GM12878 (cell line): ENCODE measurements at regions not wholly inside any gene's neighbourhood (a gene's known extent, or its start where the extent isn't known, plus 50 kb on each side); places are given as distances from the start of the nearest gene placed in this dataset.

Experiments
- ATAC-seq: fragments of 200-7000 bp; cut with Tn5 transposase; 3 replicates; pipeline ENCODE4 v1.9.1; 2020; ENCODE audit warnings: mild to moderate bottlenecking, moderate library complexity
- BruUV-seq: library from RNA; stranded (reverse); fragments of 400-500 nt; replicated peaks from 2 replicates; lab custom pipeline; 2021; lab: Mats Ljungman, UMichigan
- CTCF ChIA-PET: fragments of 300-600 bp; sonication (Branson Sonifier 250); formaldehyde crosslinking; extraction: SDS; loops from one replicate; lab custom pipeline; 2021; ENCODE audit warnings: inconsistent platforms; lab: Yijun Ruan, JAX
- POLR2A ChIA-PET: fragments of 350-600 bp; formaldehyde crosslinking; extraction: SDS; loops from one replicate; lab custom pipeline; 2021; ENCODE audit warnings: inconsistent platforms; lab: Charles Lee
- RAD21 ChIA-PET: fragments of 300-600 bp; sonication (Branson Sonifier 250); formaldehyde crosslinking; loops from one replicate; lab custom pipeline; 2023; ENCODE audit warnings: antibody characterized with exemption; ENCODE audit not compliant: unreplicated experiment; lab: Charles Lee
- SMC1A ChIA-PET: fragments of 300-600 bp; sonication (Branson Sonifier 250); formaldehyde crosslinking; loops from one replicate; lab custom pipeline; 2023; ENCODE audit not compliant: unreplicated experiment, uncharacterized antibody; lab: Charles Lee
- DNase-seq: peaks from one replicate; pipeline ENCODE4 v3.0.0-alpha.2; 2011; ENCODE audit warnings: low read depth, low spot score
- FAIRE-seq: peaks from 3 replicates; lab custom pipeline; 2011; peaks lifted over from hg19 to GRCh38; lab: Jason Lieb, UNC
- H2AFZ ChIP-seq: 2 replicates; pipeline ENCODE4 v1.6.0; 2011; ENCODE audit warnings: low read depth, low read length, control low read depth; ENCODE audit not compliant: control insufficient read depth
- H3K27ac ChIP-seq: 2 replicates; pipeline ENCODE4 v1.5.1; 2011; ENCODE audit warnings: control low read depth; ENCODE audit not compliant: control insufficient read depth, insufficient read depth
- H3K27me3 ChIP-seq, 2 experiments: replicated peaks in 1 of 2; 2 replicates each; pipeline versions ENCODE4 v1.6.0 to v1.6.1; 2011; ENCODE audit warnings: low read length in 1 of 2; ENCODE audit not compliant: control insufficient read depth in 2 of 2, insufficient read depth in 2 of 2
- H3K36me3 ChIP-seq, 2 experiments: 2 replicates each; pipeline ENCODE4 v1.5.1; 2011; ENCODE audit warnings: low read length in 1 of 2; ENCODE audit not compliant: control insufficient read depth in 2 of 2, insufficient read depth in 2 of 2
- H3K4me1 ChIP-seq: 2 replicates; pipeline ENCODE4 v1.6.1; 2011; ENCODE audit warnings: mild to moderate bottlenecking, low read length, moderate library complexity, mixed read lengths; ENCODE audit not compliant: control insufficient read depth, insufficient read depth
- H3K4me2 ChIP-seq: 2 replicates; pipeline ENCODE4 v1.6.0; 2011; ENCODE audit warnings: control low read depth; ENCODE audit not compliant: control insufficient read depth, insufficient read depth
- H3K4me3 ChIP-seq: fragments of 200-600 bp; sonication (generic); 2 replicates; pipeline ENCODE4 v1.5.1; 2016
- H3K79me2 ChIP-seq: 2 replicates; pipeline ENCODE4 v1.6.0; 2011; ENCODE audit warnings: low read length; ENCODE audit not compliant: control insufficient read depth, insufficient read depth
- H3K9ac ChIP-seq: 2 replicates; pipeline ENCODE4 v1.8.0; 2011; ENCODE audit warnings: low read length, control low read depth, mixed read lengths; ENCODE audit not compliant: control insufficient read depth, insufficient read depth
- H3K9me3 ChIP-seq: replicated peaks from 3 replicates; pipeline ENCODE4 v1.5.1; 2011; ENCODE audit warnings: mild to moderate bottlenecking, low read length; ENCODE audit not compliant: control insufficient read depth, insufficient read depth
- H4K20me1 ChIP-seq: 2 replicates; pipeline ENCODE4 v1.6.0; 2011; ENCODE audit not compliant: control insufficient read depth, insufficient read depth
- BACH1 ChIP-seq: fragments of 450-650 bp; IDR thresholded peaks from 2 replicates; pipeline ENCODE4 v1.6.1; 2017; ENCODE audit warnings: mild to moderate bottlenecking, borderline replicate concordance
- E2F8 ChIP-seq: fragments of 450-650 bp; IDR thresholded peaks from 2 replicates; pipeline ENCODE4 v1.6.1; 2018; ENCODE audit warnings: mild to moderate bottlenecking, low read depth, moderate library complexity; ENCODE audit not compliant: partially characterized antibody
- GATAD2B ChIP-seq: fragments of 450-650 bp; conservative IDR thresholded peaks from 2 replicates; pipeline ENCODE4 v1.6.1; 2017; ENCODE audit warnings: low read depth, mild to moderate bottlenecking, moderate library complexity
- HDAC6 ChIP-seq: fragments of 200-600 bp; sonication (generic); IDR thresholded peaks from one replicate; pipeline ENCODE4 v1.8.0; 2017; ENCODE audit warnings: antibody characterized with exemption; ENCODE audit not compliant: unreplicated experiment
- JUNB ChIP-seq: IDR thresholded peaks from 2 replicates; pipeline ENCODE4 v1.6.1; 2016; ENCODE audit warnings: antibody characterized with exemption, mild to moderate bottlenecking
- NBN ChIP-seq: fragments of 450-650 bp; IDR thresholded peaks from 2 replicates; pipeline ENCODE4 v1.6.1; 2016
- POU2F2 ChIP-seq: IDR thresholded peaks from 3 replicates; pipeline ENCODE4 v1.6.1; 2011; ENCODE audit warnings: low read depth, mild to moderate bottlenecking, low read length, borderline replicate concordance
- RELA ChIP-seq: fragments of 450-650 bp; IDR thresholded peaks from 2 replicates; pipeline ENCODE4 v1.8.0; 2014; ENCODE audit warnings: borderline replicate concordance; ENCODE audit not compliant: partially characterized antibody
- SMARCA5 ChIP-seq: fragments of 450-650 bp; IDR thresholded peaks from 2 replicates; pipeline ENCODE4 v1.6.1; 2017; ENCODE audit warnings: mild to moderate bottlenecking
- SREBF1 ChIP-seq: IDR thresholded peaks from 2 replicates; pipeline ENCODE4 v1.6.1; 2012; ENCODE audit warnings: mild to moderate bottlenecking, low read length
- WGBS: methylation state at CpG from one replicate; pipeline ENCODE4 v1.1.6; 2016; ENCODE audit warnings: low lambda C conversion rate; ENCODE audit not compliant: insufficient replicate concordance, insufficient coverage; ENCODE audit errors: missing lambda C conversion rate; 5-methylcytosine and 5-hydroxymethylcytosine counted together
- in situ Hi-C: fragments of 300-500 bp; cut with MboI; formaldehyde crosslinking; loops from 9 replicates; pipeline ENCODE4 v1.14.3; 2018; ENCODE audit warnings: mixed read lengths
- intact Hi-C: fragments of 100-400 bp; cut with micrococcal nuclease; formaldehyde crosslinking; loops from one replicate; pipeline ENCODE4 v1.14.2; 2022; ENCODE audit not compliant: unreplicated experiment
- TF ChIP-seq, protein P1 (sequence below): IDR thresholded peaks from 2 replicates; pipeline ENCODE4 v1.6.1; 2011; ENCODE audit warnings: borderline replicate concordance, low read depth, mild to moderate bottlenecking, moderate library complexity, mixed read lengths, low read length; ENCODE audit not compliant: insufficient read depth; ENCODE audit errors: extremely low read length
- TF ChIP-seq, protein P2 (sequence below): fragments of 450-650 bp; IDR thresholded peaks from 2 replicates; pipeline ENCODE4 v1.6.1; 2017; ENCODE audit warnings: mild to moderate bottlenecking, moderate library complexity

DNA sequence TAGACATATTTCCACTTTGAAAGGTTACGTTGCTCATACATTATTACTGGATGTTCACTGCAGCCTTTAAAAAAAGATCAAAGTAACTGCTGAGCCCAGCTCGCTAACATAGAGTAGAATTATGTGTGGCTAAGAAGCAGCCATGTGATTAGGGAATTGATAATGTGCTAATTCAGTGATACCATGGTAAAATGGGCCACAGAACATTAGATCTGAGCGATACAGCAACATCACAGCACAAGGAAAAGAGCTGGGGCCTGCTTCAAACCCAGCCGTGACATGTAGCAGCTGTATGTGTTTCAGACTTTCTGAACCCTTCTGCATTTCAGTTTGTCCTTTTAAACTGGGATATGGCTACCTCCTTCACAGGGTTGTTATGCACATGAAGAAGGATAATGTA is 92.3 kb upstream of the LMNTD1 start:
- intact Hi-C loops: no loop called here
- Histone ChIP-seq H2AFZ (no peak overlapping the region), H3K36me3 (no peaks in the 10 kb centered on the region), H3K79me2 (no peaks in the 10 kb centered on the region), H3K27ac (no peak overlapping the region), H3K4me3 (no peak overlapping the region), H3K9ac (no peak overlapping the region), H3K9me3 (no peaks in the 10 kb centered on the region), H3K27me3 (no peaks in the 10 kb centered on the region), H4K20me1 (no peaks in the 10 kb centered on the region), H3K4me2 (no peak overlapping the region), H3K4me1 (no peaks in the 10 kb centered on the region)
- FAIRE-seq: no peak
- in situ Hi-C loops: no loop called here
- TF ChIP-seq RELA (no peak), SREBF1 (no peak), HDAC6 (no peak), POU2F2 (no peak), E2F8 (no peak), SMARCA5 (no peak), GATAD2B (no peak), BACH1 (no peak), JUNB (no peak), NBN (no peak)
- TF ChIP-seq, protein P1, sequence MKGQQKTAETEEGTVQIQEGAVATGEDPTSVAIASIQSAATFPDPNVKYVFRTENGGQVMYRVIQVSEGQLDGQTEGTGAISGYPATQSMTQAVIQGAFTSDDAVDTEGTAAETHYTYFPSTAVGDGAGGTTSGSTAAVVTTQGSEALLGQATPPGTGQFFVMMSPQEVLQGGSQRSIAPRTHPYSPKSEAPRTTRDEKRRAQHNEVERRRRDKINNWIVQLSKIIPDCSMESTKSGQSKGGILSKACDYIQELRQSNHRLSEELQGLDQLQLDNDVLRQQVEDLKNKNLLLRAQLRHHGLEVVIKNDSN: no peak
- TF ChIP-seq, protein P2, sequence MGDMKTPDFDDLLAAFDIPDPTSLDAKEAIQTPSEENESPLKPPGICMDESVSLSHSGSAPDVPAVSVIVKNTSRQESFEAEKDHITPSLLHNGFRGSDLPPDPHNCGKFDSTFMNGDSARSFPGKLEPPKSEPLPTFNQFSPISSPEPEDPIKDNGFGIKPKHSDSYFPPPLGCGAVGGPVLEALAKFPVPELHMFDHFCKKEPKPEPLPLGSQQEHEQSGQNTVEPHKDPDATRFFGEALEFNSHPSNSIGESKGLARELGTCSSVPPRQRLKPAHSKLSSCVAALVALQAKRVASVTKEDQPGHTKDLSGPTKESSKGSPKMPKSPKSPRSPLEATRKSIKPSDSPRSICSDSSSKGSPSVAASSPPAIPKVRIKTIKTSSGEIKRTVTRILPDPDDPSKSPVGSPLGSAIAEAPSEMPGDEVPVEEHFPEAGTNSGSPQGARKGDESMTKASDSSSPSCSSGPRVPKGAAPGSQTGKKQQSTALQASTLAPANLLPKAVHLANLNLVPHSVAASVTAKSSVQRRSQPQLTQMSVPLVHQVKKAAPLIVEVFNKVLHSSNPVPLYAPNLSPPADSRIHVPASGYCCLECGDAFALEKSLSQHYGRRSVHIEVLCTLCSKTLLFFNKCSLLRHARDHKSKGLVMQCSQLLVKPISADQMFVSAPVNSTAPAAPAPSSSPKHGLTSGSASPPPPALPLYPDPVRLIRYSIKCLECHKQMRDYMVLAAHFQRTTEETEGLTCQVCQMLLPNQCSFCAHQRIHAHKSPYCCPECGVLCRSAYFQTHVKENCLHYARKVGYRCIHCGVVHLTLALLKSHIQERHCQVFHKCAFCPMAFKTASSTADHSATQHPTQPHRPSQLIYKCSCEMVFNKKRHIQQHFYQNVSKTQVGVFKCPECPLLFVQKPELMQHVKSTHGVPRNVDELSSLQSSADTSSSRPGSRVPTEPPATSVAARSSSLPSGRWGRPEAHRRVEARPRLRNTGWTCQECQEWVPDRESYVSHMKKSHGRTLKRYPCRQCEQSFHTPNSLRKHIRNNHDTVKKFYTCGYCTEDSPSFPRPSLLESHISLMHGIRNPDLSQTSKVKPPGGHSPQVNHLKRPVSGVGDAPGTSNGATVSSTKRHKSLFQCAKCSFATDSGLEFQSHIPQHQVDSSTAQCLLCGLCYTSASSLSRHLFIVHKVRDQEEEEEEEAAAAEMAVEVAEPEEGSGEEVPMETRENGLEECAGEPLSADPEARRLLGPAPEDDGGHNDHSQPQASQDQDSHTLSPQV: no peak
- no peak for ATAC-seq
- BruUV-seq: no TSS peak
- ChIA-PET RAD21 (no interaction called here), CTCF (no interaction called here), POLR2A (no interaction called here), SMC1A (no interaction called here)
- DNase-seq: no peak
- WGBS: 9% methylated on average over 4 of the region's 4 CpGs
